NT2/D1 (cell line): ENCODE measurements at regions not wholly inside any gene's neighbourhood (a gene's known extent, or its start where the extent isn't known, plus 50 kb on each side); places are given as distances from the start of the nearest gene placed in this dataset.

Experiments
- SUZ12 ChIP-seq: IDR thresholded peaks from 2 replicates; pipeline ENCODE4 v1.6.1; 2011; ENCODE audit not compliant: insufficient read length, insufficient read depth; ENCODE audit errors: extremely low read depth
- YY1 ChIP-seq: IDR thresholded peaks from 2 replicates; pipeline ENCODE4 v1.6.1; 2011; ENCODE audit not compliant: insufficient read length, insufficient read depth
- ZNF274 ChIP-seq: IDR thresholded peaks from 2 replicates; pipeline ENCODE4 v1.6.1; 2011; ENCODE audit warnings: mild to moderate bottlenecking, low read depth, low read length

DNA sequence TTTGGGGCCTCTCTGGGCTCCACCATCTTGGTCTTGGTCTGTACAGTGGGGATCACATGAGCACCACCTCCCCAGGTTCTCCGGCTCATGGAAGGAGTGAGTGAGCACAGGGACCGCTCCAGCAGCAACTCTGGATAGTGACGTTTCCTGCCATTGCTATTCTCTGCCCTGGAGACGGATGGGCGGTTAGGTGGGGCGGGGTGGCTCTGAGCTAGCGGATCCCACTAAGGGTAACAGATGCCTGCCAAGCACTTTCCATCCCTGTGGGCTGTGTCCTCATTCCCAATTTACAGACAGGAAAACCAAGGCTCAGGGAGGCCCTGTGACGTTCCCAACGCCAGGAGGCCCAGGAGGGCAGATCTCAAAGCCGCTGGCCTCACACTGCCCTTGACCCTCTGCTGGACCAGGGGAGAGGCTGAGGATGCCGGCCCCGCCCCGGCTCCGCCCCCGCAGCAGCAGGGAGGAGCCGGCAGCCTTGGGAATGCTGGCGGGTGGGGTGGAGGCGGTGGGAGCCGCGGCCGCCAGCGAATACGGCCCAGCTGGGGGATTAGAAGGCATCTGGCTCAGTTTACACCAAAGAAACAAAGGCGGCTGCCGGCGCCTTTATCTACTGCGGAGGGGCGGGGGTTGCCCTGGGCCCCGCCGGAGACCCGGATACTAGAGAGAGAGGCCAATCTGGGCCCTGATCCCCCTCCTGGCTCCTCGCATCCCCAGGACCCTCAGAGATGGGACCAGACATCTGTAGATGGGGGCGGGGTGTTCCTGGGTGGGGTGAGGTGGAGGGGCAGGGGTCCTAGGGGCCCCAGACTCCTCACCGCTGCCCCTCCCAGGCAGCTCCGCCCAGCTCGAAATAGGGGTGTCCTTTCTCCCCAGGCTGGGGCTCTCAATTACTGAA lies 122.3 kb upstream of the CIBAR2 start:
- TF ChIP-seq YY1: no peak
- no peak for TF ChIP-seq ZNF274
- TF ChIP-seq SUZ12: no peak
